ENCODE measurements at regions not wholly inside any gene's neighbourhood (a gene's known extent, or its start where the extent isn't known, plus 50 kb on each side); places are given as distances from the start of the nearest gene placed in this dataset.

DNA sequence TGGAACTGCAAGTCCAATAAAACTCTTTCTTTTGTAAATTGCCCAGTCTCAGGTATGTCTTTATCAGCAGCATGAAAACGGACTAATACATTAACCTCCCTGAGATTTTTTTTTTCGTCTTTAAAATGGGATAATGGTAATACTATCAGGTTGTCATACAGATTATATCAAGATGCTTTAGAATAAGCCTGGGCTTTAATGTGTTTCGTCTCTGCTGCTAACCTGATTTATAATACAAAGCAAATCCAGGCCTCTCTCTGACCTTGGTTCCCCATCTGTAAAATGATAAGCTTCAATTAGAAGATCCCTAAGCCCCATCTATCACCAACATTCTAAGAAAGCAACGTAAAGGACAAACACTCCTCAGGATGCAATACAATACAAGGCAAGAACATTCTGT, 283.5 kb downstream of the LRATD1 start:
- DNase-seq = no peak

DNA sequence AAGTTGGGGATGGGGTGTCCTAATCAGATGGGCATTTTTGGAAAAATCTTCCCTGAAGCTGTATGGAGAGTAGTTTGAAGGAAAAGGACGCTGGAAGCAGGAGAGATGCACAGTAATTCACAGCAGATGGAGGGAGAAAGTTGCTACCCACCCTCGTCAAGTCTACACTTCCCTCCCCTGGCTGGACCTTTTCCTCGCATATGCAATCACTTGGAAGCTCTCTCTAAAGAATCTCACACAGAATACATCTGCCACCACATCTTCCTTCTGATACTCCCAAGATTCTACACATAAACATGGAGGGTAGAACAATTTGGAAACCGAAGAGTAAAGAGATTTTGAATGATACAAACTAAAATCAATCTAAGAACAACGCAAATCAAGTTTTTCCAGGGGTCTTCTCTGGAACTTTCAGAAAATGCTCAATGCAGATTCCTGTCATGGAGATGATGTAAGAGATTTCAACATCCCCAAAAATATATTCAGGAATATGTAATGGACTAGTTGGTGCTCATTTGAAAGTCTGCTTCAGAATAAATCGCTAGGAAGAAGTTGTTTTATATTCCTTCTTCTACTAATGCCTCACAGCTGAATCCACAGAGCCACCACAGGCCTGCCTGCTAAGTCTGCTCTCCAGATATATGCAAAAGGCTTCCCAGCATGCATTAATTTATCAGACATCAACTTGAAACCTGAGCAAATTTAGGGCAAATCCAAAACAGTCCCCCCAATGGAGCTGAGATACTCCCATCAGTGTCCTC, 291.5 kb downstream of the LRATD1 start:
- DNase-seq = no peak

DNA sequence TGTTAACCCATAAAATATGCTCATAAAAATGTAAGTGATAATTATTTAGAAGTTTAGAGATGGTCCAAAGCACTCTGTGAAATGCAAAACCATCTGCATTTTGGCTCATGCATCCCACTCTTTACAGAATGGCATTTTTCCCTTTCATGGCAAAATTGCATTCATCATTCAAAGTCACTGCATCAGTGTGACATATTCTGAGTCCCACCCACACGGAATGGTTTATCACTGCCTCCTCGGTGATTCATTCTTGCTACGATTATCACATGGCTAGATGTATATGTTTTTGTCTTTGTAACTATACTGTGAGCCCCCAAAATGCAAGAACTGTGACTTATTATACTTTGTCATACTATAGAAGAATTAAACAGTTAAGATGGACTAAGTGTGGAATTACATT, 293.0 kb downstream of the LRATD1 start:
- no peak for DNase-seq

DNA sequence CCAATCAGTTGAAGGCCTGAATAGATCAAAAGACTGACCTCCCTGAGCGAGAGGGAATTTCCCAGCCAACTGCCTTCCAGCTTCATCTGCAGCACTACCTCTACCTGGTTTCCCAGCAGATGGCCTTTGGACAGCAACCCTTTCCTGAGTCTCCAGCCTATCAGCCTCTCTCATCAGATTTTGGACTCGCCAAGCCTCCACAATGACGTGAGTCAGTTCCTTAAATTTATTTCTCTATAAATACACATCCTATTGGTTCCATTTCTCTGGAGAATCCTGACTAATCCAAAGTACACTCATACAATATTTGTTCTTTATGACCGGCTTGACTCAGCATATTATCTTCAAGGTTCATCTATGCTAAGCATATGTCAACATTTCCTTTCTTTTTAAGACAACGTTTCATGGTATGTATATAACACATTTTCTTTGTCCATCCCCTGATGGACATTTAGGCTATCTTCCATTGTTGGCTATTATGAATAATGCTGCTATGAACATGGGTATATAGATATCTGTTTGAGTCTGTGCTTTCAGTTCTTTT, 294.6 kb downstream of the LRATD1 start:
- DNase-seq = no peak

DNA sequence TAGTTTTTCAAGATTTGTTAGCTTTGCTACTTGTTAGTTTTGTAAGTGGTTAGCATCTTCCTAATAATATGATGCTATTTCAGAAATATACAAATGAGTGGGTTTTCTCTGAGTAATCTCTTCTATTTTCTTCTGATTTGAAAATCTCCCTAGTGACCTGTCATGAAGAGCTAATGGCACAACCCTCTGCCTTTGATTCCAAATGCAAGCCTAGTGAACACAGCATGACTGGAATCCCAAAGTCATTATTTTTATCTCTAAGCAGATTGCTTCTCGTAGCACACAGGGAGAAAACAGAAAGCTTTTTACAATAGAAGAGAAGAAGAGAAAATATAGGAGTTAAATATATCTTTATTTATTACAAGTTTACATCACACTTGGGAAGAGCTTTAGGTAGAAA, 295.5 kb downstream of the LRATD1 start:
- no peak for DNase-seq

DNA sequence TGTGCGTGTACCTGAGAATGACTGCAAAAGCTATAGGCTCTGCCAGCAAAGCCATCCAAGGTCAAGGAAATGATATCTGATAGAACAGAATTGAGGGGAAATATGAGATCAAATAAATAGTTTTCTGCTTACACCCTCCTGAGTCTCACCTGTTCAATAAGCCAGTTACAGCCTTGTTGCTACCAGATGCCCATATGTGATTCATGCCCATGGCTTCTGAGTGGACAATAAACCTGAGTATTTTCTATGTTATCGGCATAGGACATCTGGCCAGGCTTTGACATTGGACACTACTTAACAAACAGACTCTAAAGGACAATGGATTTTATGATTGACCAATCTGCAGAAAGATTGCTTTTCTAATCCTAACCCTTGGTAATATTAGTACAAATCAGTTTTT, 297.9 kb downstream of the LRATD1 start:
- no peak for DNase-seq

DNA sequence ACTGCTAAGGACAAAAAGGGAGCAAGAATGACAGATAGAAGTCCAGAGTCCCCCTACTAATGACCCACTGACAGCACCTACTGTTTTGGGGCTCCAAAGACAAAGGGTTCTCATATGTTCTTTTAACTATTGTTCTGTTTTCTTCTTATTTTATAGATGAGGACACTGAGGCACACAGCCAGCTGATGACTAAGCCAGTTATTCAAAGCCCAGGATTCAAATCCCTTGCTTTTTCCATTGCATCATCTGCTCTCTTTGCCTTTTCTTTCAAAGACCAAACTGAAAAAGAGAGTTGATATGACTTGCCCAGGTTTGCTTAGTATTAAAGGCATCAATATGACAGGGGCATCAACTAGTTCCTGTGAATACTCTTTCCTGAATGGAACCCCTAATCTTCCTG, 299.8 kb downstream of the LRATD1 start:
- DNase-seq = no peak

DNA sequence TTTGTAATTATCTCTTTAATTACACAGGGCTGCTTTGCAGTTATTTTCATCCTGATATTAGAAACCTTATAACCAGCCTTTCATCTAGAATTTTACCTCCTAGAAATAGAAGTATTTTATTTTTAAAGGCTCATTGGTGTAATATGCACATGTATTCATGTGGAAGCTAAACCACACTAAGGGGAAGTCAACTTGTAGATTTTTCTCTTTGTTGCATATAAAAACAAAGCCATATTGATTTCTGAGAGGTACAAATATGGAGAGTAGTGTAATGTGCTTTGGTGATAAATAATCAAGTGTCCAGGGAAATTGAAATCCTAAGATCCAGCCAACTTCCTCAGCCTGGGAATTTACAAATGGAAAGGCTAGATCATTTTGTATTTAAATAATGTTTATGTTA, 301.2 kb downstream of the LRATD1 start:
- DNase-seq = no peak

DNA sequence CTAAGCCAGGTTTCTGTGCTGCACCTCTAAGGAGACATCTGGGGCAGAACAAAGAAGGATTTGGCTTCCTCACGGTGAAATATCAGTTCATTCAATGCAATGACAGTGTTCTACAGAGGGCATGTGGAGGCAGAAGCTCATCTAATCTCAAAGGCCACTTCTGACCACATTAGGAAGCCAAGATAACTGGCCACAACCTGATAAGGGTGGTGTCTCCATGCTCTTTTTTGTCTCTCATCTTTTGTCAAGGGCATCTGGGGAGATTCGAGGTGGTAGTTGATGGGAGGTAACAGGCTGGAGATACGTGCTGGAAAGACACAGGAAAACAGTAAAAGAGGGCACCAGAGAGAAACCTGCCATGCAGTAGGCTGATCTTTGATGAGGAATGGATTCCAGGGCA, 303.9 kb downstream of the LRATD1 start:
- DNase-seq = no peak

DNA sequence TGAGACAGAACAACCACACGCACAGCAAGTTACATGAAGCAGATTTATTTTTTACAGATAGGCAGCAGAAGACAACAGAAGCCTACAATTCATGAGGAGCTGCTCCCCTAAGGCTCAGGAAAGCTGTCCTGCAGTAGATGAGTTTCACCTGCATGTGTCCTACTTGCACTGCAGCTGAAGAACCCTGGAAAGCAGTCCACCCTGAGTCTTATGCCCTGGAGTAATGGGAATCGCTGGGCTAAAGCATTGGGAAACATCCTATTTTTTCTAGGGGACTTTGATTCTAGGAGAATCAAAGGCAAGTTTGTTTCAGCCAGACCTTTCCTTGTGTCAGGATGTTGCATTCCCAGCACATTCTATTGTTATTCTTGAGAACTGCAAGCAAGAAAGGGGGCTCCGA, 304.8 kb downstream of the LRATD1 start:
- DNase-seq = no peak

DNA sequence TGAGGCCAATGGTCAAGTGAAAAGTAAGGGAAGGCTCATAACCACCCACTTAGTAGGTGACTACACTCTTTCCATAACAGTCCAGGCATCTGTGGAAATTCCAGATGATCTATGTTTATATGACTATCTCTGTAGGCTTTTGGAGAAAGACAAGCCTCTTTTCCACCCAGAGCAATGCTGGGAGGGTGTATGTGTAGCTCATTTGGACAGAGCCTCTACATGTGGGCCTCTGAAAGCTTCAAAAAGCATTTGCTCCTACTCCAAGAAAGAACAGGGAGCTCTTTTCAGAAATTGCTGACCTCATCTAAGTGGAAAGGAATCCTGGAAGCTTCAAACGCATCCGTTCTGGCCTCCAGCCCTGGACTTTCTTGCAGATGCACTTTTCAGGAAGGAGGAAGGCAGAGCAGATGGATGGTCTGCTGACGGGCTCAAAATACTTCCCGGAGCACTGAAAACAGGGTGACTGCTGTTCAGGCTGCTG, 308.7 kb downstream of the LRATD1 start:
- no peak for DNase-seq

DNA sequence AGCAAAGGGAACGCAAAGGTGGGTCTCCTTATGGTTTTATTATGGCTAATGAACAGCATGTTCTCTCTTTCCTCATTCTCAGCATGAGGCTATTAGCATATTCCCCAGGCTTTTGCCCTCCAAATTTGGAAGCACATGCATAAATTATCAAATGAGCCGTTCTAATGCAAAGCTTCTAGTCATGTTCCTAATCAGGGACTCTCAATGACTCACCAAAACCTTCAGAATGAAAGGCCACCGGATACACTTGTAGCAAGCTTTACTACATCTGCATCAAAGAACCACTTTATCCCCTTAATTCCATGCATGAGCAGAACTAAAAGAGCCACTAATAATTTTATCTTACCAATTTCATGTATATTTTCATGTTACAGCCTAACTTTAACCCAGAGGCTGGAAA, 310.5 kb downstream of the LRATD1 start:
- no peak for DNase-seq

DNA sequence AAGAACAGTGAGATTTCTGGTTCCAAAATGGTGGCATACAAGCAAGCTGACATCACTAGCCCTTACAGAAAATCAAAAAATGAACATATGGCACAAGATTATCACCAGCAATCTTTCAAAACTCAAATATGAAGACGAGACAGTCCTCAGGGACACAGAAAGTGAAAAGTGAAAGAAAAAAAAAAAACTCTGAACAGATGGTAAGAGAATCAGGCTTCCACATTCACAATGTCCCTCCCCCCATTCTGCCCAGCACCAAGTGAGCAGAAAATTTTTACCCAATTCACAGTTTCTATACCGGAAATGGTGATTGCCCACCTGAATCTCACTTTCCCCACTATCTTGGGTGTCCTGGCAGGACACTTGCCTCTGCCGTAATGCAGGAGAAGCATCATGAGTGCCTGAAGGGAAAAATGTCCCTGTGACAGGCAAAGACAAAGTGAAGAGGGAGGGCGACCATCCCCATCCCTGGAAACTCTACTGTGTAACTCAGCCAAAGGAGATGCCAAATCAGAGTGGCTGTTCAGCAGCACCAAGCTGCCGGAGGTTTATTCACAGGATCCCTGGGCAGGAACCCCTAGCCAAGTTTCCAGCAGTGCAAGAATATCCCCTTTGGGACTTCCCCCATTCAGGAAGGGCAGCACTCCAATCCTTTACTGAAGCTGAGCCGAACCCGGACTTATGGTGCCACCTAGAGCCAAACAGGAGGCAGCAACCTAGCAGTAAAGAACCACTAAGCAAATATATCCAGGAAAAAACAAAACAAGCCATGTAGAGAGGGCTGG, 312.2 kb downstream of the LRATD1 start:
- DNase-seq = no peak

DNA sequence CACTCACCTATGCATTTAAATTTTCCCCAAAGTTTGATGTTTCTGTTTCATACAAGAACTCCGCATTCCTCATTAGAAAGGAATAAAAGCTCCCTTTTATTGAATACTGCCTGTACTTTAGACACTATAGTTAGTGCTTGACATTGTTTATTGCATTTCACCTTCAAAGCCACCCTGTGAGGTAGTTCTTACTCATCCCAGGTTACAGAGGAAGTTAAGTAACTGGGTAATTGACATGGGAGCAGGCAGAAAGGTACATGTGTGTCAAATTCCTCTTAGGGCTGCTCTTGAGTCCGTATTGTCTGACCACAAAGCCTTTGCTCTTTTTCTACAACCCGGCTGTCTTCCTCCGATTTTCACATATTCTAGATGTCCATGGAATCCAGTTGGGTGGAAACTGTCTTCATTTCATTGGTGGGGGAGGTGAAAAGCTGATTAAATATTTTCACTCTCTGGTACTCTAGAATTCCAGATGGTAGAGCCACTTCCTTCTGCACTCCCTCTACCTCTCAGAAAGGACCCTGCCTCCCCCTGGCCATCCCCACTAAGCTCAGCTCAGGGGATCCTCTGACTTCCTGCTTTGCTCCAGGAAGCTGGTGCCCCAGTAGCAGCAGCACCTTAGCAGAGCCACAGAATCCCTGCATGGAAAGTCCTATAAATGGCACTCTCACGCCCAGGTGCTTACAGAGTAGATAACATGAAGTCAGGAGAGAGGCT, 319.2 kb downstream of the LRATD1 start:
- DNase-seq = no peak

DNA sequence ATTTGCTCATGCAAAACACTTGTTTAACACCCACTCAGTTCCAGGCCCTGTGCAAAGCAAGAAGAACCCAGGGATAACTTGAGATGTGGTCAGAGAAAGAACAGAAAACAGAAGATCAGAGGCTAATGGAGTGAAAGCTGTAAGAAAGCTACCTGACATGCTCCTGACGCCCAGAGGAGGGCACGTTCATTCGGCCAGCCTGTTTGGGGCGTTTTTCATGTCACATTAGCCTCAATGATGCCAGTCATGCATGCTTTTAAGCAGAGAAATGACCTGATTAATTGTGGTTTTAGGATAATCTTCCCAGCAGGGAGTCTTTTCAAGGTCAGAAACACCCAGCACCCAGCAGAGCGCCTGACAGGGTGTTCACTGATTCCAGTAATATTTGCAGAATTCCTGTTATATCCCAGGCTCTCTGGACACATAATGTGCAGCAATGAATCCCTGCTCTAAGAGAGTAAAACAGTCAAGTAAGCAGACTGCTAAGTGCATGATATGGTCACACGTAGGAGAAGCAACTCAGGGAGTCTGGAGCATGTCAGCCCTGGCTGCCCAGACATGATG, 320.0 kb downstream of the LRATD1 start:
- no peak for DNase-seq

DNA sequence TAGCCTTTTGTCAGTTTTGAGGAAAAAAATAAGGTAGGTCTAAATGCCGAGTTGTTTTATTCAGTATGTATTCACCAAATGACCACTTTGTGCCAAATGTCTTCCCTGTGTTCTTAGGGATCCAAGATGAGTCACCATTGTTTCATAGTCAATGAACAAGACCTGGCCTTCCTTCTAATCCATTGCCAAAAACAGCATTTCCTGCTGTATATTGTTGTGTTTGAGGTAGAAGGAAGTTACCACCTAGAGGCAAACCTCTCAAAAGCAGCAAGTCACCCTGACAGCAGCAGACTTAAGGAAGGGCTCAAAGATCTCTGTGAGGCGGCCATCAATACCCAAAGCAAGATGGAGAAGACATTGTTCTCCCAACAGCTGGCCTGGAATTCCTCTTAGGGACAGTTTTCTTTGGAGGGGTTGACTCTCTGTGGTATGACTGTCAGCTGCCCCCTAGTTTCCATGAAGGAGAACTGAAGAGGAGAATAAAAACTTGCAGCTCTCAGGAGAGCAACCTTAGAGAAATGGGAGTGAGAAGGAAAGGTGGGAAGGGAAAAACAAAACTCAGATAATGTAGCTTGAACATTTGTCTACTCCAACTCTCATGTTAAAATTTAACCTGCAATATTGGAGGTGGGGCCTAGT, 328.3 kb downstream of the LRATD1 start:
- DNase-seq = no peak

DNA sequence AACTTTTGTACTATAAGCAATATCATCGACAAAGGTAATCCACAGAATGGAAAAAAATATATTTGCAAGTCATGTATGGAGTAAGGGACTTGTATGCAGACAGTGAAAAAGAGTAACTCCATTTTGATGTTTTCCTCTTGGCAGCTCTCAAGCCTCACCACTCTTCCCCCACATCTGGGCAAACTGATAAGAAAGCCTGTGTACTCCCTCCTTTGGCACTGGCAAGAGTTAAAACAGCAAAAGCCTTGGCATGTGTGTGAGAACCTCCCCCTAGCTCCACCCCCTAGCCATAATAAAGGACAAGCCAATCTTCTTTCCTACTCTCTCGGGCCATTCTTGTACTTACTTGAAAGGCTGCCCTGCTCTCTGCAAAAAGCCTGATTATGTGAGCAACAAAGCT, 335.2 kb downstream of the LRATD1 start:
- no peak for DNase-seq

DNA sequence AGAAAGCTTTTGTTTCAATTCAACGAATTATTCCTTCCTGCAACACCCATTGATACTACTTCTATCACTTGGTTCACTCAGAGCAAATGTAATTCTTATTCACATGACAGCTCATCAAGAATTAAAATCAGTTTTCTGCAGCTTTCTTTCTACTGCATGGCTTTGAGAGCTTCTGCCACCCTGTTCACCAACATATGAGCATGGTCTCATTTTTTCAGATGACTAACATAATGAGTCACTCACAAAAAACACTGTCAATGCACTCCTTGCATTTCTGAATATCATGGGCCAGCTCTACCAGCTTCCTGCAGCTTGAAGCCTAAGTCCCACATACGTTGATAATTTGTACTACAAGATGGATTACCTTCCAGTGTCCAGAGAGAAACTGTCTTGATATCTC, 342.9 kb downstream of the LRATD1 start:
- no peak for DNase-seq

DNA sequence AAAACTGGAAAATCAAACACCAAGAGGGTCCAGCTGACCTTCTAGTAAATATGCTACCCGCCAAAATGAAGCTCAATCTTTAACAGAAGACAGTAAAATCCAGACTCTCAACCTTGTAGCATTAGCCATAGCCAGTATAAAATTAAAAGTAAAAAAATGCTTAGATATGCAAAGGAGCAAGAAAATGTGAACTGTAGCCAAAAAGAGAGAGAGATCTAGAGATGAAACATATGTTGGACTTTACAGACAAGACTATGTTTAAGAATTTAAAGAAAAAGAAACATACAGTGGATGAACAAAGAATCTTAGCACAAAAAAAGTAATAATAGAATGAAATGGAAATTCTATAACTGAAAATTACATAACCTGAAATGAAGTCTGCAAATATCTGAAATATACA, 344.5 kb downstream of the LRATD1 start:
- DNase-seq = no peak

DNA sequence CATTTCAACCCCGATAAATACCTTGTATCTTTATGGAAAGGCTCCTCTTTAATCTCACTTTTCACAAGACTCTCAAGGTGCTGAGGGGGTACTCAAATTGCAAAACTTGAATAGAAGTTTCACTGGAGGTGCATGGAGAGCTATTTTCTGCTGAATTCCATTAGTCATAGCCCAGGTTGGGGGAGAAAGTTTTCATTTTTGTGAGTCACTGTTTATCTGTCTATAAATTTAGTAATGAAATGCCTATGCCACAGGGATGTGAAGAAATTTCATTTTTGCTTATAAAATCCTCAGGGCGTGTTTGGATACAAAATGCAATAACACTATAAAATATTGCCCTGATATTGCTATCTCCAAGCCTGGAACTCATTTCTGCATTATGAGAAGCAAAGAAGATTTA, 346.3 kb downstream of the LRATD1 start:
- no peak for DNase-seq

DNA sequence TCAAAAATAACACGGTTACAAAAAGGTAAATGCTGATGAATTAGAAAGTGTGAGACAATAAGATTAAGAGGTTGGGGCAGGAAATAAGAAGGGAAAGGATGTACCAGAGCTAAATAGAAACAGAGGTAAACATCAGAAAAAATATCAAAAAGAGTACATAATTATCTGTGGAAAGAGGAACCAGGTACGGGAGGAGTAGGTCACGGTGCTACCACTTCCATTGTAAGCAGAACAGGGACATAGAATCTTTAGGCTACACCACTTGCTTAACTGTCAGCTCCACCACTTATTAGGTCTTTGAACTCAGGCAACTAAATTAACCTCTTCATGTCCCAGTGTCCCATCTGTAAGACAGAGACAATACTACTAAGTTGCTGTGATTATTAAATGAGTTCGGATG, 350.3 kb downstream of the LRATD1 start:
- DNase-seq = no peak

DNA sequence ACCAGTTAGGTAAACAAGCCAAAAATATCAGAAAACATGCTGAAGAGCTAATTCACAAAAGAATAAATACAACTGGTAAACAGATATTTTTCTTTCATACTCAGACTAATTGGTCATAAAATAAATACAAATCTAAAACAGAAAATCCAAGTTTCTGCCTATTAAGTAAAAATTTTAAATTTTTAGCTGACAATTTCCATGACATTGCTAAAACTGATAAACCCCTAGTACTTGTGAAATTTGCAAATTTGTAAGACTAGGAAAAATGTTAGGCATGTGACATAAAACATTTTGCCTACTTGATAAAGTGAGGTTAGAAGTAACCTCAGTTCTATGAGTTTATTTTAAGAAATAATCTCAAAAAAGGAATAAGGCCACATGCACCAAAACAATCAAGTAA, 356.1 kb downstream of the LRATD1 start:
- DNase-seq = no peak

DNA sequence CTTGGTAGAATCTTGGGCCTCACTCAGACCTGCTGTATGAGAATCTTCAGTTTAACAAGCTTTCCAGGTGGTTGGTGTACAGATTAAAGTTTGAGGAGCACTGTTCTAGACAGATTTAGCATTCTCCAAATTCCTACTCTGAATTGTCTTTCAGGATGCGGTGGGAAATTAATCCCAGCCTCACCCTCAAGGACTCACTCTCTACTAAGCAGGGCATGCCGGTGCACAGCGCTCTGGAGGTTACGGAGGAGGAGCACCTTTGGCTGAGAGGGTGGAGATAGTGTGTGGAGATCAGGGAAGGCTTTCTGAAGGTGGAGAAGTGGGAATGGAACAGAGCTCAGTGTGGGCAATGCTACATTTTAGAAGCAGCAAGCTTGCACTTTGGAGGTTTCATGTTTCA, 359.2 kb downstream of the LRATD1 start:
- DNase-seq = no peak
